Stimulated activated CD8-positive, alpha-beta memory T cell treated with anti-CD3 and anti-CD28 coated beads, Interleukin-4, amount 100 ng/mL, for 48 hours (primary cell): ENCODE measurements at regions not wholly inside any gene's neighbourhood (a gene's known extent, or its start where the extent isn't known, plus 50 kb on each side); places are given as distances from the start of the nearest gene placed in this dataset.
"Not testable (repeated sequence)": the region's sequence is repeated elsewhere in the genome, so short reads cannot be mapped to it uniquely, and the experiment has no call there.

ENCODE experiments used
- DNase-seq: peaks from one replicate; pipeline ENCODE4 v3.0.0-alpha.2; 2020

- no peak for DNase-seq
These were observed 88.1 kb upstream of the MAP4K4 start for GRCh38 chr2:101609433-101609832.

GRCh38 chr2:101608408-101609310, 88.8 kb upstream of the MAP4K4 start:
- no peak for DNase-seq

- DNase-seq: no peak
These were observed 100.1 kb upstream of the MAP4K4 start for GRCh38 chr2:101597347-101597944.

- no peak for DNase-seq
These were observed 101.2 kb upstream of the MAP4K4 start for GRCh38 chr2:101596333-101596732.

DNA sequence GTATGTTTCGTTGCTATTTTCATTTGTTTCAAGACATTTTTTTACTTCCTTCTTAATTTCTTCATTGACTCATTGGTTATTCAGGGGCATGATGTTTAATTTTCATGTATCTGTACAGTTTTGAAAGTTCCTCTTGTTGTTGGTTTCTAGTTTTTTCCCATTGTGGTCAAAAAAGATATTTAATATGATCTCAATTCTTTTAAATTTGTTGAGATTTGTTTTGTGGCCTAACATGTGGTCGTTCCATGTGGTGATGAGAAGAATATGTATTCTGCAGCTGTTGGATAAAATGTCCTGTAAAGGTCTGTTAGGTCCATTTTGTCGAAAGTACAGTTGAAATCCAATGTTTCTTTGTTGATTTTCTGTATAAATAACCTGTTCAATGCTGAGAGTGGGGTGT, 110.3 kb upstream of the MAP4K4 start:
- DNase-seq: no peak

- DNase-seq: no peak
These were observed 108.9 kb upstream of the RFX8 start for GRCh38 chr2:101583861-101584260.

DNA sequence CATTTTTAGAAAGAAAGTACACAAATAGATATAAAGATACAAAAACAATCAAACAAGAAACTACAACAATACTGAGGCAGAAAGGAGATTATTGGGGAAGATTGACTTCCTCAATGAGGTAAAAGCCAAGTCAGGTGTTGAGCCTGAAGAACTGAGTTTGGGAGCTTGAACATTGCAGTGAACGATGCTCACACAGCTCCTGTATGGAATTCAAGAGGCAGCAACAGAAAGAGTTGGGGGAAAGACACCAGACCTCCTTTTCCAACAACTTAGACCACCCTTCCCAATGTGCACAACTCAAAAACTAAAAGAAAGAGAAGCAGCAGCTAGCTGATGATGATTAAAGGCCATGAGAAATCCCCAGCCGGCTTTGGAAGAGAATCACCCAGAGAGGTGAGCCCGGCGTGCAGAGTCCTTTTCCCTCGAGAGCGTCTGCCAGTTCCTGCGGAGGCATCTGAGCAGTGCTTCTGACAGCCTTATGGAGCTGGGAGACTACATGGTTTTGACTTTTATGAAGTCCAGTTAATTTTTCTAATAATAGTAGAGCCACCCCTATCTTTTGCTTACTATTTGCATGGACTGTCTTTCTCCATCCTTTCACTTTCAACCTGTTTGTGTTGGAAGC, 106.9 kb upstream of the RFX8 start:
- no peak for DNase-seq

- DNase-seq: no peak
These were observed 105.6 kb upstream of the RFX8 start for GRCh38 chr2:101580528-101580927.

GRCh38 chr2:101578671-101579070, 103.8 kb upstream of the RFX8 start:
- DNase-seq: no peak

DNA sequence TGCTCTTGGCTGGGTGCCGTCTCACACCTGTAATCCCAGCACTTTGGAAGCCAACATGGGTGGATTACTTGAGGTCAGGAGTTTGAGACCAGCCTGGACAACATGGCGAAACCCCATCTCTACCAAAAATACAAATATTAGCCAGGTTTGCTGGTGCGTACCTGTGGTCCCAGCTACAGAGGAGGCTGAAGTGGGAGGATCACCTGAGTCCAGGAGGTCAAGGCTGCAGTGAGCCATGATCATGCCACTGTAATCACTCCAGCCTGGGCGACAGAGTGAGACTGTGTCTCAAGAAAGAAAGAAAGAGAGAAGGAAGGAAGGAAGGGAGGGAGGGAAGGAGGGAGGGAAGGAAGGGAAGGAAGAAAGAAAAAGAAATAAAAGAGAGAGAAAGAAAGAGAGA, 103.2 kb upstream of the RFX8 start:
- not testable (repeated sequence) for DNase-seq

DNA sequence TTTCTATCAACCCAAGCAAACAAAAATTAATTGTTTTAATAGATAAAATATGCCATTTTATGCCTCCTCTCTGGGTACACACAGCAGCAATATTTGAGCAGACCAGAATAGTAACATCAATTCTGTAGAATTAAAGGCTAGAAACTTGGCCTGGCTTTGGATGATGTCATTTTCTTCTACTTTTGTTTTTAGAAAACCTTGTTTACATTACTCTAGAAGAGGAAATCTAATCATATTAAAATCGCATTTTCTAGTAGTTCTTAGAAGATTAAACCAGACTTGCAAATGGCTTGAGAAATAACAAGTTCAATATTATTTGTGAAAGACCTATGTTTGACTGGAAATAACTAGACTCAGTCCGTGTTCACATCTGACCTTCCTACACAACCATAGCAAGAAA, 102.3 kb upstream of the RFX8 start:
- no peak for DNase-seq

- no peak for DNase-seq
These were observed 99.7 kb upstream of the RFX8 start for GRCh38 chr2:101574622-101575021.

- DNase-seq: no peak
These were observed 97.0 kb upstream of the RFX8 start for GRCh38 chr2:101571951-101572350.

- DNase-seq: no peak
These were observed 95.1 kb upstream of the RFX8 start for GRCh38 chr2:101569886-101570520.

DNA sequence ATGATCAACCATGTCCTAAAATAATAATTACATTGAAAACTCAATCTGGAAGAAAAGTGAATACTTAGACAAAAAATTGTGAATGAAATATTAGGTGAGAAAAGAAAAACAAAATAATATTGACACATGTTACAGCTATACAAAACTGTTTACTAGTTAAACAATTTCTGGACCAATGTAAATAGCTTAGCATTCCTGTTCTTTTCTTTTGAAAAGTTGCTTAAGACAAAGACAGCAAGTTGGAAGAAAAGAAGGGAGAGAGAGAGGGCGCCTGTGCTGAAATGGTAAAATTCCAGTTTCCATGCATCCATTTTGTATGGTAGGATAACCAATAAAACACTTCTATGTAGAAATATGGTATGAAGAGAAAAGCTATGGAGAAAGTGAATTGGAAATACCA, 94.1 kb upstream of the RFX8 start:
- no peak for DNase-seq

DNA sequence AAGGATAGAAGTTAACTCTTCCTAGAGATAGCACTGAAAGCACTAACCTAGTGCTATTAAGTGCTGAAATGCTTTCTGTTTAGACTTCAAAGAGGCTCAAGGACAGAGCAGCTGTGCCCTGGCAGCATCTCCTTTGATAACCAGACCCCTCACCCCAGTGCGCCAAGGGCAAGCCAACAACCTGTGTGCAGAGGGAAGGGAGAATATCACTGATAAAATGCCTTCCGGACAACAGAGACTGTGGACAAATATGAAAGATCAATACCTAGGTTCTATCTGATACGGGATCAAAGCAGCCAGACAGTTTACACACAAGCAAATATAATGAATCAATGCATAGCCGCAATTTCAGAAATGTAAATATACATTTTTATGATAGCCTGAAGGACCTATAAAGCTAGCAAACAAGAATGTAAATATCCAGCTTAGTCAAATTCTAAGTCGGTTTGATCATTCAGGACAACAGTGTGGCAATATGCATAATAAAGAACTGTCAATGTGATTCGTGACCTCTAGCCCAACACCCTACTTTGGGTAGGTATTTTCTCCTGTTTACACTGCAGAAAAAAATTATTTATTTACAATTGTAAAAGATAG, 91.8 kb upstream of the RFX8 start:
- DNase-seq: no peak

GRCh38 chr2:101563849-101564248, 88.9 kb upstream of the RFX8 start:
- no peak for DNase-seq

- no peak for DNase-seq
These were observed 85.9 kb upstream of the RFX8 start for GRCh38 chr2:101560780-101561315.

DNA sequence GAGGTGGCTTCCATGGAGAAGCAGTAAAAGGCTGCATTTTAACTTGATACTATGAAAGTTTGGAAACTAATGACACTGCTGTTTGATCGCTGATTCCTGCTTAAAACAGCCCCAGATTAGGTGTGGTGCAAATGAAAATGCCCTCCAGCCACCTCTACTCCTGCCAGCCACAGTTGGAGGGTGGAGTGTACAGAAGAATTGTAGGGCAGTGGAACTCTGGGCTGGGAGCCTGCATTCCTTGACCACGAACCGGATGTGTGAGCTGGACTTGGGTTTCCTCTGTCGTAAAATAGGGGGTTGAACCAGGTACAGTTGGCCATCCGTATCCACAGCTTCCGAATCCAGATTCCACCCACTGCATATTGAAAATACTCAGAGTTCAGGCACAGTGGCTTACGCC, 84.6 kb upstream of the RFX8 start:
- no peak for DNase-seq

- DNase-seq: no peak
These were observed 84.0 kb upstream of the RFX8 start for GRCh38 chr2:101558740-101559525.

DNA sequence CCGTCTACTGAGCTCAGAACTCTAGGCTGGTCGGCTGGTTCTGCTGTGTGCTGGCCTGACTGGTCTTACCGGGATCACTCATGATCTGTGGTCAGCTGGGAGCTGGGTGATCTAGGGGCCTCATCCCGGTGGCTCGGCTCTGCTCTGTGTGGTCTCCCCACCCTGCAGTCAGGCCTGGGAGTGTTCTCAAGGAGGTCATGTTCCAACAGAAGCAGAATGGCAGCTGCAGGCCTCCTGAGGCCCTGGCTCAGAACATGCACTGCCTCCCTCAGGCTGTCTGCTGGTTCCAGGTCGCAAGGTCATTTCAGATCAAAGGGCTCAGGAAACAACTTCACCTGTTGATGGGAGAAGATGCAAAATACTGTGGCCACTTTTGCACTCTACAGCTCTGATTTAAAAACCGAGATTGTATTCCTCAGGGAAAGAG, 81.1 kb upstream of the RFX8 start:
- no peak for DNase-seq

DNA sequence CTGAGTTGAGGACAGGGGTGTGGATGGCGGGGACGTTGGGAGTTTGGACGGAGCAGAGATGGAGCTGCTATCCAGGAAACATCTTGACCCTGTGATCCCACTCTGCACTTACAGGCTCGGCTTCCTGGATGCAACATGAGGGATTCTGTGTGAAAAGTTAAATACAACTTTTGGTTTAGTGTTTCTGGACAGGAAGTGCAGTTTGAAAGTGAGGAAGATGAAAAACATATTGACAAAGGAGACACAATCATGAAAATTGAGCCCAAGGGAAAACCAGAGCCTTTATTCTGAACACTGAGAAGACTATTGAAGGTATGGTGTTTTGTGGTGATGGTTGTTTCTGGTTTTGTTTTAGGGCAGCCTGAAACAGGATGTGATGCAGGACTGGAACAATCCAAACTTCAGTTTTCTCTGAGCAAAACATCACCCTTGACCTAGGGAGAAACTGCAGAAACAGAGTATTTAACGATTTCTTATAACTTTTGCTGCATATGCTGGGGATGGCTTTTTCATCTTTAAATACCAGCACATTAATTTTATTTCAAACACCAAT, 76.5 kb upstream of the RFX8 start:
- DNase-seq: no peak
